ENCODE measurements at regions not wholly inside any gene's neighbourhood (a gene's known extent, or its start where the extent isn't known, plus 50 kb on each side); places are given as distances from the start of the nearest gene placed in this dataset.
"Not testable (repeated sequence)": the region's sequence is repeated elsewhere in the genome, so short reads cannot be mapped to it uniquely, and the experiment has no call there.

- Histone ChIP-seq H3K9ac (ENCODE audit: low read length) (peak overlapping the region; percentile 81), H3K4me2 (ENCODE audit: low read length) (peak overlapping the region; percentile 86), H3F3A (ENCODE audit: low read length, unreplicated experiment) (peaks cover 8% of the 10 kb centered on the region), H3K9me2 (replicated peaks; ENCODE audit: low read length) (no peaks in the 10 kb centered on the region), H3K9me3 (ENCODE audit: low read length) (no peaks in the 10 kb centered on the region), H4K20me1 (ENCODE audit: low read length) (no peaks in the 10 kb centered on the region), H3K36me3 (ENCODE audit: low read depth, low read length) (no peaks in the 10 kb centered on the region), H3K79me2 (ENCODE audit: low read length) (no peaks in the 10 kb centered on the region), H3K27ac (ENCODE audit: low read length) (peak overlapping the region; percentile 96), H3K27me3 (ENCODE audit: low read length) (no peaks in the 10 kb centered on the region), H3K4me1 (ENCODE audit: insufficient read depth, low read length) (peaks cover 47% of the 10 kb centered on the region), H2AFZ (ENCODE audit: low read length) (no peak overlapping the region), H3K4me3 (ENCODE audit: low read length) (peak overlapping the region; percentile 63; the same call in 1 of the 2 replicates)
- DNase-seq (peak; percentile 92), ATAC-seq (peak; percentile 11; the same call in 1 of the 2 replicates)
- no TSS peak for BruUV-seq (replicated peaks)
- TF ChIP-seq CTCF (conservative IDR thresholded peaks at IDR 0.05; ENCODE audit: low read depth, low read length) = no peak
- TF ChIP-seq EZH2 (IDR thresholded peaks at IDR 0.05; ENCODE audit: low read length, unreplicated experiment) = no peak
- no peak for TF ChIP-seq EZH2phosphoT487 (IDR thresholded peaks at IDR 0.05; ENCODE audit: borderline replicate concordance, low read length)
- ChIA-PET CTCF (no interaction called here), POLR2A (ENCODE audit: unreplicated experiment) (interaction anchor here (0.6 to 0.8 kb wide), 3 partner anchors 65 to 1535 kb away, joined by 5 to 10 read pairs (median 7); no protein-coding TSS in a partner anchor)
- intact Hi-C loops (cut with micrococcal nuclease) = loop anchor here (2.0 kb wide), 1 partner anchor 90 kb away; no protein-coding TSS in a partner anchor
Measured at GRCh38 chr15:38130740-38131498, 121.7 kb upstream of the SPRED1 start.

GRCh38 chr15:38134252-38134651, 118.4 kb upstream of the SPRED1 start:
- H3K4me1 ChIP-seq (ENCODE audit: insufficient read depth, low read length) = peaks cover 22% of the 10 kb centered on the region
- H3F3A ChIP-seq (ENCODE audit: low read length, unreplicated experiment) = no peaks in the 10 kb centered on the region
- no TSS peak for BruUV-seq (replicated peaks)
- H3K79me2 ChIP-seq (ENCODE audit: low read length) = no peaks in the 10 kb centered on the region
- no peak overlapping the region for H3K4me2 ChIP-seq (ENCODE audit: low read length)
- no peaks in the 10 kb centered on the region for H3K9me3 ChIP-seq (ENCODE audit: low read length)
- intact Hi-C loops (cut with micrococcal nuclease) = no loop called here
- no peak overlapping the region for H3K9ac ChIP-seq (ENCODE audit: low read length)
- H3K27ac ChIP-seq (ENCODE audit: low read length) = no peak overlapping the region
- H4K20me1 ChIP-seq (ENCODE audit: low read length) = no peaks in the 10 kb centered on the region
- TF ChIP-seq EZH2 (IDR thresholded peaks at IDR 0.05; ENCODE audit: low read length, unreplicated experiment) (no peak), CTCF (conservative IDR thresholded peaks at IDR 0.05; ENCODE audit: low read depth, low read length) (no peak), EZH2phosphoT487 (IDR thresholded peaks at IDR 0.05; ENCODE audit: borderline replicate concordance, low read length) (no peak)
- ChIA-PET CTCF (no interaction called here), POLR2A (ENCODE audit: unreplicated experiment) (no interaction called here)
- no peak overlapping the region for H3K4me3 ChIP-seq (ENCODE audit: low read length)
- H3K27me3 ChIP-seq (ENCODE audit: low read length) = no peaks in the 10 kb centered on the region
- DNase-seq (no peak), ATAC-seq (no peak)
- H3K9me2 ChIP-seq (replicated peaks; ENCODE audit: low read length) = no peaks in the 10 kb centered on the region
- no peak overlapping the region for H2AFZ ChIP-seq (ENCODE audit: low read length)
- no peaks in the 10 kb centered on the region for H3K36me3 ChIP-seq (ENCODE audit: low read depth, low read length)

DNA sequence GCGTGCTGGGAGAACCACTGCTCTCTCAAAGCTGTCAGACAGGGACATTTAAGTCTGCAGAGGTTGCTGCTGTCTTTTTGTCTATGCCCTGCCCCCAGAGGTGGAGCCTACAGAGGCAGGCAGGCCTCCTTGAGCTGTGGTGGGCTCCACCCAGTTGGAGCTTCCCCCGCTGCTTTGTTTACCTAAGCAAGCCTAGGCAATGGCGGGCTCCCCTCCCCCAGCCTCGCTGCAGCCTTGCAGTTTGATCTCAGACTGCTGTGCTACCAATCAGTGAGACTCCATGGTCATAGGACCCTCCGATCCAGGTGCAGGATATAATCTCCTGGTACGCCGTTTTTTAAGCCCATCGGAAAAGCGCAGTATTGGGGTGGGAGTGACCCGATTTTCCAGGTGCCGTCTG, 110.4 kb upstream of the SPRED1 start:
- POLR2A ChIA-PET (ENCODE audit: unreplicated experiment); H3K9me2 ChIP-seq (replicated peaks; ENCODE audit: low read length); H3K4me2 ChIP-seq (ENCODE audit: low read length); H3K27ac ChIP-seq (ENCODE audit: low read length); H3K27me3 ChIP-seq (ENCODE audit: low read length); H2AFZ ChIP-seq (ENCODE audit: low read length); H3K9me3 ChIP-seq (ENCODE audit: low read length); H3K9ac ChIP-seq (ENCODE audit: low read length); H3K4me3 ChIP-seq (ENCODE audit: low read length); H3K36me3 ChIP-seq (ENCODE audit: low read depth, low read length); BruUV-seq (replicated peaks); intact Hi-C loops (cut with micrococcal nuclease); H3K4me1 ChIP-seq (ENCODE audit: insufficient read depth, low read length); H3K79me2 ChIP-seq (ENCODE audit: low read length); H3F3A ChIP-seq (ENCODE audit: low read length, unreplicated experiment); ATAC-seq; H4K20me1 ChIP-seq (ENCODE audit: low read length); DNase-seq; CTCF ChIA-PET: not testable (repeated sequence)
